ENCODE measurements at regions not wholly inside any gene's neighbourhood (a gene's known extent, or its start where the extent isn't known, plus 50 kb on each side); places are given as distances from the start of the nearest gene placed in this dataset.
A peak's percentile ranks its signal among the peaks of the same experiment; 100 is the strongest.

DNA sequence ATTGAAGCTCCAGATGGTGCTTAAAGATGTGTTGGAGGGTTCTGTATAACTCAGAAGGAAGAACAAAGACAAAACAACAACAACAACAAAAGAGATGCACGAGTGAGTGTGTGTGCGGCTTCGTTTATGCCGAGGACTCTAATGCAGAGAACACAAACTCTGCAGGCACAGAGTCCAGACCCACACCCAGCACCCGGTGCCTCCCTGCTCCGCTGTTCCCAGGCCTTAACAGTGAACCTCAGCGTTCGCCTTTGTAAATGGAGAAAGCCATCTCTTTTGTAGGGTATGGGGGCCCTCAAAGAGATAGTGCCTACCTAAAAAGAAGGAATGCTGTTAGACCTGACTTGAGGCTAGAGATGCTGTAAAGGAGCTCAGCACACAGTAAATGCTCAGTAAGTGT lies 243.3 kb downstream of the ERMARD start:
- Histone ChIP-seq H2BK20ac (ENCODE audit: low read length) (no peak overlapping the region), H3K27ac (ENCODE audit: low read depth, low read length) (no peak overlapping the region), H3K9ac (replicated peaks in 1 of 4; ENCODE audit: extremely low read depth in 1 of 4, low read depth in 3 of 4, low read length in 3 of 4) (no peak overlapping the region), H3K14ac (ENCODE audit: insufficient read length) (no peak overlapping the region), H3K79me1 (ENCODE audit: low read depth, low read length) (no peaks in the 10 kb centered on the region), H3K18ac (ENCODE audit: extremely low read depth, low read length) (no peak overlapping the region), H3K79me2 (ENCODE audit: control insufficient read depth in 1 of 2, insufficient read depth in 2 of 2, low read length in 2 of 2) (peaks cover 0 to 4% of the 10 kb centered on the region in 2 experiments; a peak in 1 of 4 replicates), H3K27me3 (replicated peaks in 1 of 4; ENCODE audit: control insufficient read depth in 3 of 4, extremely low read depth in 1 of 4, insufficient read depth in 3 of 4, low read length in 3 of 4) (no peaks in the 10 kb centered on the region; a peak in 1 of 7 replicates), H3K4me2 (ENCODE audit: insufficient read depth in 1 of 2, low read depth in 2 of 2, low read length in 2 of 2) (no peak overlapping the region), H4K5ac (ENCODE audit: insufficient read length, low read depth, low read length) (no peak overlapping the region), H2BK12ac (ENCODE audit: low read depth, low read length) (no peak overlapping the region), H2AK5ac (ENCODE audit: low read depth, low read length) (no peak overlapping the region), H2BK120ac (replicated peaks; ENCODE audit: low read depth, low read length) (no peak overlapping the region), H4K20me1 (replicated peaks in 1 of 2; ENCODE audit: control insufficient read depth in 1 of 2, insufficient read depth in 2 of 2, low read length in 2 of 2) (peaks cover 0 to 2% of the 10 kb centered on the region in 2 experiments), H2BK5ac (ENCODE audit: low read depth, low read length) (no peak overlapping the region), H3K4me1 (replicated peaks in 1 of 4; ENCODE audit: control insufficient read depth in 3 of 4, insufficient read depth in 4 of 4, low read length in 3 of 4) (no peaks in the 10 kb centered on the region; a peak in 1 of 7 replicates), H3K23me2 (ENCODE audit: low read depth, low read length) (peaks cover 3% of the 10 kb centered on the region; the same call in 1 of the 2 replicates), H3K56ac (replicated peaks; ENCODE audit: insufficient read length, low read depth, low read length) (no peak overlapping the region), H2BK15ac (ENCODE audit: low read length) (no peak overlapping the region), H3K4ac (replicated peaks; ENCODE audit: insufficient read length, low read depth, low read length) (no peak overlapping the region), H3K36me3 (ENCODE audit: control insufficient read depth in 2 of 4, insufficient read depth in 4 of 4, low read length in 3 of 4) (peaks cover 0 to 3% (median 0%) of the 10 kb centered on the region in 4 experiments; a peak in 1 of 8 replicates), H3K23ac (ENCODE audit: insufficient read length) (no peak overlapping the region), H4K8ac (ENCODE audit: extremely low read depth, insufficient read depth, low read length) (no peak overlapping the region), H4K91ac (replicated peaks; ENCODE audit: insufficient read length, low read length) (no peak overlapping the region), H3K9me3 (ENCODE audit: insufficient read depth in 2 of 2, low read depth in 1 of 2, low read length in 1 of 2) (no peaks in the 10 kb centered on the region), H3K4me3 (ENCODE audit: extremely low read depth in 1 of 4, insufficient read depth in 2 of 4, low read depth in 3 of 4, low read length in 4 of 4) (no peak overlapping the region), H2AFZ (ENCODE audit: low read length) (no peak overlapping the region)
- WGBS, 2 experiments (ENCODE audit: extremely low coverage in 1 of 2, insufficient coverage in 1 of 2, insufficient read length in 1 of 2, insufficient replicate concordance in 2 of 2, low coverage in 1 of 2, low lambda C conversion rate in 2 of 2, missing lambda C conversion rate in 1 of 2): 81% methylated on average over 8 of the region's 8 CpGs; no CpG with 5 or more reads in 1 of the 2 experiments
- FAIRE-seq: no peak
- POLR2A ChIA-PET (ENCODE audit: partially characterized antibody): interaction anchor here (0.9 to 1.1 kb wide), 2 partner anchors 12 to 13 kb away, joined by 3 read pairs; no protein-coding TSS in a partner anchor
- CTCF ChIA-PET (ENCODE audit: partially characterized antibody): interaction anchor here (0.6 to 0.8 kb wide), 3 partner anchors 32 to 1282 kb away, joined by 3 read pairs; no protein-coding TSS in a partner anchor
- peak in 1 of 2 experiments; percentile 14 for DNase-seq (ENCODE audit: low read depth in 1 of 2, low spot score in 2 of 2)
- TF ChIP-seq, protein P1, sequence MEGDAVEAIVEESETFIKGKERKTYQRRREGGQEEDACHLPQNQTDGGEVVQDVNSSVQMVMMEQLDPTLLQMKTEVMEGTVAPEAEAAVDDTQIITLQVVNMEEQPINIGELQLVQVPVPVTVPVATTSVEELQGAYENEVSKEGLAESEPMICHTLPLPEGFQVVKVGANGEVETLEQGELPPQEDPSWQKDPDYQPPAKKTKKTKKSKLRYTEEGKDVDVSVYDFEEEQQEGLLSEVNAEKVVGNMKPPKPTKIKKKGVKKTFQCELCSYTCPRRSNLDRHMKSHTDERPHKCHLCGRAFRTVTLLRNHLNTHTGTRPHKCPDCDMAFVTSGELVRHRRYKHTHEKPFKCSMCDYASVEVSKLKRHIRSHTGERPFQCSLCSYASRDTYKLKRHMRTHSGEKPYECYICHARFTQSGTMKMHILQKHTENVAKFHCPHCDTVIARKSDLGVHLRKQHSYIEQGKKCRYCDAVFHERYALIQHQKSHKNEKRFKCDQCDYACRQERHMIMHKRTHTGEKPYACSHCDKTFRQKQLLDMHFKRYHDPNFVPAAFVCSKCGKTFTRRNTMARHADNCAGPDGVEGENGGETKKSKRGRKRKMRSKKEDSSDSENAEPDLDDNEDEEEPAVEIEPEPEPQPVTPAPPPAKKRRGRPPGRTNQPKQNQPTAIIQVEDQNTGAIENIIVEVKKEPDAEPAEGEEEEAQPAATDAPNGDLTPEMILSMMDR (IDR thresholded peaks at IDR 0.05; ENCODE audit: control extremely low read depth in 1 of 3, insufficient read depth in 1 of 3, low read depth in 1 of 3, low read length in 3 of 3): no peak
- TF ChIP-seq YY1 (IDR thresholded peaks at IDR 0.05; ENCODE audit: low read depth, low read length) (no peak), TAF7 (optimal IDR thresholded peaks at IDR 0.05; ENCODE audit: borderline replicate concordance, low read depth, low read length) (no peak), SP4 (IDR thresholded peaks at IDR 0.05; ENCODE audit: low read length) (no peak), POLR2AphosphoS5 (IDR thresholded peaks at IDR 0.05; ENCODE audit: low read depth, low read length) (no peak), NANOG (IDR thresholded peaks at IDR 0.05; ENCODE audit: insufficient read depth, low read depth, low read length, poor library complexity, severe bottlenecking) (no peak), CHD2 (IDR thresholded peaks at IDR 0.05; ENCODE audit: low read length) (no peak), BCL11A (IDR thresholded peaks at IDR 0.05; ENCODE audit: low read depth in 2 of 2, low read length in 2 of 2) (no peak), CREB1 (IDR thresholded peaks at IDR 0.05) (no peak), KDM4A (IDR thresholded peaks at IDR 0.05; ENCODE audit: low read depth, low read length, severe bottlenecking) (no peak), NRF1 (IDR thresholded peaks at IDR 0.05; ENCODE audit: low read depth, low read length) (no peak), ASH2L (IDR thresholded peaks at IDR 0.05; ENCODE audit: low read length) (no peak), CEBPB (IDR thresholded peaks at IDR 0.05; ENCODE audit: low read depth, low read length) (no peak)

Data from H1 (cell line).